ENCODE measurements at regions not wholly inside any gene's neighbourhood (a gene's known extent, or its start where the extent isn't known, plus 50 kb on each side); places are given as distances from the start of the nearest gene placed in this dataset.
A peak's percentile ranks its signal among the peaks of the same experiment; 100 is the strongest.

DNA sequence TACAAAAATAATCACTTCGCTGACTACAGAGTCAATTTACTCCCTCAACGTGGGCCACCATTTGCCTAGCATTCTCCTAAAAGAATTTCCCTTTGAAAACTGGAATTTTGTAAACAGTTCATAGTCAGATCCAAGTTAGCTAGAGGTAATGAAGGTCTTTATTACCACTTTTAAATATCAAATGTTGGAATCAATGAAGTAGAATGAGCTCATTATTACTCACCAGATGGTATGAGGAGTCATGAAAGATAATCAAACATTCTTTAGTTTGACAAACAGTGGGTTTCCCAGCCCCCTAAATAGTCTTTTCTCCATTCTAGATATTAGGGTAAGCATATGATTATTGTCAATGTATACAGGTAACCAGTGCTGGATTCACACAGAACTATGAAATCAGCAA, 455.7 kb upstream of the THBS1 start:
- peaks cover 24% of the 10 kb centered on the region for H3K4me1 ChIP-seq (ENCODE audit: control insufficient read depth, insufficient read depth, low read length)
- in situ Hi-C loops (cut with HindIII; ENCODE audit: low pct_unique_long_range_greater_than_20kb, low sequenced_read_pairs), result no loop called here
- POLR2A ChIA-PET, result no interaction called here

DNA sequence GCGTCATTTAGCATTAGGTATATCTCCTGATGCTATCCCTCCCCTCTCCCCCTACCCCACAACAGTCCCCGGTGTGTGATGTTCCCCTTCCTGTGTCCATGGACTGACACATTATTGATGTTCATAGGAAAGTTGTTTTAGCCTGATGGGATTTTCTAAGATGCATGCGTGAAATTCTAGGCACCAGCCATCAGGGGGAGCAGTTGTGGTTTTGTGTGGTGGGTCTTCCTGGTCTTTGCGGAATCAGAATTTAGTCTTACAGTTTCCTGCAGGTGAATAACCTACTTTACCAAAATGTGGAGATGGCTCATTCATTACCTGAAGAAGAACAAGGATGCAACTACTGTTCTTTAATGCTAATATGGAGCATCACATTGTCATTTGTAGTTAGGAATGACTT, 455.0 kb upstream of the THBS1 start:
- ATAC-seq (no peak), DNase-seq (ENCODE audit: low read depth, low spot score) (no peak)
- H3K27ac ChIP-seq (ENCODE audit: low read length), result peak overlapping the region; percentile 52; the same call in 1 of the 2 replicates
- POLR2A ChIA-PET, result no interaction called here
- H3K36me3 ChIP-seq (ENCODE audit: control insufficient read depth, insufficient read depth, low read length), result no peaks in the 10 kb centered on the region
- in situ Hi-C loops (cut with HindIII; ENCODE audit: low pct_unique_long_range_greater_than_20kb, low sequenced_read_pairs), result no loop called here
- no peaks in the 10 kb centered on the region for H3K27me3 ChIP-seq (ENCODE audit: control insufficient read depth, insufficient read depth, low read length)
- CTCF ChIA-PET, result no interaction called here
- peaks cover 24% of the 10 kb centered on the region for H3K4me1 ChIP-seq (ENCODE audit: control insufficient read depth, insufficient read depth, low read length)
- BruUV-seq (replicated peaks), result no TSS peak
- H3K9me3 ChIP-seq (ENCODE audit: control insufficient read depth, insufficient read depth, low read depth, low read length), result peaks cover 9% of the 10 kb centered on the region; the same call in 1 of the 2 replicates
- intact Hi-C loops (cut with micrococcal nuclease; ENCODE audit: unreplicated experiment), result no loop called here
- TF ChIP-seq, protein P1, sequence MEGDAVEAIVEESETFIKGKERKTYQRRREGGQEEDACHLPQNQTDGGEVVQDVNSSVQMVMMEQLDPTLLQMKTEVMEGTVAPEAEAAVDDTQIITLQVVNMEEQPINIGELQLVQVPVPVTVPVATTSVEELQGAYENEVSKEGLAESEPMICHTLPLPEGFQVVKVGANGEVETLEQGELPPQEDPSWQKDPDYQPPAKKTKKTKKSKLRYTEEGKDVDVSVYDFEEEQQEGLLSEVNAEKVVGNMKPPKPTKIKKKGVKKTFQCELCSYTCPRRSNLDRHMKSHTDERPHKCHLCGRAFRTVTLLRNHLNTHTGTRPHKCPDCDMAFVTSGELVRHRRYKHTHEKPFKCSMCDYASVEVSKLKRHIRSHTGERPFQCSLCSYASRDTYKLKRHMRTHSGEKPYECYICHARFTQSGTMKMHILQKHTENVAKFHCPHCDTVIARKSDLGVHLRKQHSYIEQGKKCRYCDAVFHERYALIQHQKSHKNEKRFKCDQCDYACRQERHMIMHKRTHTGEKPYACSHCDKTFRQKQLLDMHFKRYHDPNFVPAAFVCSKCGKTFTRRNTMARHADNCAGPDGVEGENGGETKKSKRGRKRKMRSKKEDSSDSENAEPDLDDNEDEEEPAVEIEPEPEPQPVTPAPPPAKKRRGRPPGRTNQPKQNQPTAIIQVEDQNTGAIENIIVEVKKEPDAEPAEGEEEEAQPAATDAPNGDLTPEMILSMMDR (IDR thresholded peaks at IDR 0.05), result peak; percentile 54
- TF ChIP-seq POLR2AphosphoS5 (IDR thresholded peaks at IDR 0.05; ENCODE audit: low read depth, low read length), result no peak
- H3K4me3 ChIP-seq (ENCODE audit: low read depth in 2 of 2, low read length in 2 of 2), result no peak overlapping the region

More for the DNA sequence above, 455.7 kb upstream of the THBS1 start:
- ATAC-seq (no peak), DNase-seq (ENCODE audit: low read depth, low spot score) (no peak)
- Histone ChIP-seq H3K9me3 (ENCODE audit: control insufficient read depth, insufficient read depth, low read depth, low read length) (peaks cover 5% of the 10 kb centered on the region; the same call in 1 of the 2 replicates), H3K27ac (ENCODE audit: low read length) (peak overlapping the region; percentile 32; the same call in 1 of the 2 replicates), H3K36me3 (ENCODE audit: control insufficient read depth, insufficient read depth, low read length) (no peaks in the 10 kb centered on the region), H3K27me3 (ENCODE audit: control insufficient read depth, insufficient read depth, low read length) (no peaks in the 10 kb centered on the region), H3K4me3 (ENCODE audit: low read depth in 2 of 2, low read length in 2 of 2) (no peak overlapping the region)
- TF ChIP-seq, protein P1 (IDR thresholded peaks at IDR 0.05), result no peak
- no peak for TF ChIP-seq SIN3A (IDR thresholded peaks at IDR 0.05; ENCODE audit: borderline replicate concordance, insufficient read depth, low read depth, low read length)
- TF ChIP-seq TCF7L2 (IDR thresholded peaks at IDR 0.05; ENCODE audit: low read depth, low read length), result no peak
- no peak for TF ChIP-seq POLR2AphosphoS5 (IDR thresholded peaks at IDR 0.05; ENCODE audit: low read depth, low read length)
- TF ChIP-seq, protein P2, sequence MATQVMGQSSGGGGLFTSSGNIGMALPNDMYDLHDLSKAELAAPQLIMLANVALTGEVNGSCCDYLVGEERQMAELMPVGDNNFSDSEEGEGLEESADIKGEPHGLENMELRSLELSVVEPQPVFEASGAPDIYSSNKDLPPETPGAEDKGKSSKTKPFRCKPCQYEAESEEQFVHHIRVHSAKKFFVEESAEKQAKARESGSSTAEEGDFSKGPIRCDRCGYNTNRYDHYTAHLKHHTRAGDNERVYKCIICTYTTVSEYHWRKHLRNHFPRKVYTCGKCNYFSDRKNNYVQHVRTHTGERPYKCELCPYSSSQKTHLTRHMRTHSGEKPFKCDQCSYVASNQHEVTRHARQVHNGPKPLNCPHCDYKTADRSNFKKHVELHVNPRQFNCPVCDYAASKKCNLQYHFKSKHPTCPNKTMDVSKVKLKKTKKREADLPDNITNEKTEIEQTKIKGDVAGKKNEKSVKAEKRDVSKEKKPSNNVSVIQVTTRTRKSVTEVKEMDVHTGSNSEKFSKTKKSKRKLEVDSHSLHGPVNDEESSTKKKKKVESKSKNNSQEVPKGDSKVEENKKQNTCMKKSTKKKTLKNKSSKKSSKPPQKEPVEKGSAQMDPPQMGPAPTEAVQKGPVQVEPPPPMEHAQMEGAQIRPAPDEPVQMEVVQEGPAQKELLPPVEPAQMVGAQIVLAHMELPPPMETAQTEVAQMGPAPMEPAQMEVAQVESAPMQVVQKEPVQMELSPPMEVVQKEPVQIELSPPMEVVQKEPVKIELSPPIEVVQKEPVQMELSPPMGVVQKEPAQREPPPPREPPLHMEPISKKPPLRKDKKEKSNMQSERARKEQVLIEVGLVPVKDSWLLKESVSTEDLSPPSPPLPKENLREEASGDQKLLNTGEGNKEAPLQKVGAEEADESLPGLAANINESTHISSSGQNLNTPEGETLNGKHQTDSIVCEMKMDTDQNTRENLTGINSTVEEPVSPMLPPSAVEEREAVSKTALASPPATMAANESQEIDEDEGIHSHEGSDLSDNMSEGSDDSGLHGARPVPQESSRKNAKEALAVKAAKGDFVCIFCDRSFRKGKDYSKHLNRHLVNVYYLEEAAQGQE (IDR thresholded peaks at IDR 0.05; ENCODE audit: insufficient read depth in 1 of 2, low read depth in 2 of 2, low read length in 1 of 2), result no peak
- CTCF ChIA-PET, result no interaction called here
- intact Hi-C loops (cut with micrococcal nuclease; ENCODE audit: unreplicated experiment), result no loop called here
- BruUV-seq (replicated peaks), result no TSS peak

Measured in Panc1 (cell line).